IPS-NIHi7 (cell line): ENCODE measurements at regions not wholly inside any gene's neighbourhood (a gene's known extent, or its start where the extent isn't known, plus 50 kb on each side); places are given as distances from the start of the nearest gene placed in this dataset.
A peak's percentile ranks its signal among the peaks of the same experiment; 100 is the strongest.
"Not testable (repeated sequence)": the region's sequence is repeated elsewhere in the genome, so short reads cannot be mapped to it uniquely, and the experiment has no call there.

Experiments
- DNase-seq: peaks from one replicate; pipeline ENCODE4 v3.0.0; 2012; ENCODE audit warnings: mixed read lengths; ENCODE audit errors: extremely low spot score

DNA sequence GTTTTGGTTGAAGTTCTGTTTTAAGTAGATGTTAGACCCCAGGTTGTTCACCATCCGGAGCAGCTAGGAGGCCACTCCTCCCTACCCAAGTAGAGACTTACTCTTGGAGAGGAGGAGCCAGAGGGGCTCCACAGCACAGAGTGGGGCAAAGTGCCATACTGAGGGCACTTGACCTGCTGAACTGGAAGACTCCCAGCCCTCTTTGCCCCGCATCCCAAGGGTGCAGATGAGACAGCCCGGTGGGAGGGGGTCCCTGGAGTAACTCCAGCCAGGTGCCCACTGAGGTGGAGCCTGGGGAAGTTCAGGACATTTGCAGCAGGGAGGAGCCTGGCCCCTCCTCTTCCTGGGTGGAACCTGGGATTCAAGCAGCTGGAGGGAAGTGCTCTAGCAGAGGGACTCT lies 102.1 kb upstream of the GPR6 start:
- DNase-seq: no peak

DNA sequence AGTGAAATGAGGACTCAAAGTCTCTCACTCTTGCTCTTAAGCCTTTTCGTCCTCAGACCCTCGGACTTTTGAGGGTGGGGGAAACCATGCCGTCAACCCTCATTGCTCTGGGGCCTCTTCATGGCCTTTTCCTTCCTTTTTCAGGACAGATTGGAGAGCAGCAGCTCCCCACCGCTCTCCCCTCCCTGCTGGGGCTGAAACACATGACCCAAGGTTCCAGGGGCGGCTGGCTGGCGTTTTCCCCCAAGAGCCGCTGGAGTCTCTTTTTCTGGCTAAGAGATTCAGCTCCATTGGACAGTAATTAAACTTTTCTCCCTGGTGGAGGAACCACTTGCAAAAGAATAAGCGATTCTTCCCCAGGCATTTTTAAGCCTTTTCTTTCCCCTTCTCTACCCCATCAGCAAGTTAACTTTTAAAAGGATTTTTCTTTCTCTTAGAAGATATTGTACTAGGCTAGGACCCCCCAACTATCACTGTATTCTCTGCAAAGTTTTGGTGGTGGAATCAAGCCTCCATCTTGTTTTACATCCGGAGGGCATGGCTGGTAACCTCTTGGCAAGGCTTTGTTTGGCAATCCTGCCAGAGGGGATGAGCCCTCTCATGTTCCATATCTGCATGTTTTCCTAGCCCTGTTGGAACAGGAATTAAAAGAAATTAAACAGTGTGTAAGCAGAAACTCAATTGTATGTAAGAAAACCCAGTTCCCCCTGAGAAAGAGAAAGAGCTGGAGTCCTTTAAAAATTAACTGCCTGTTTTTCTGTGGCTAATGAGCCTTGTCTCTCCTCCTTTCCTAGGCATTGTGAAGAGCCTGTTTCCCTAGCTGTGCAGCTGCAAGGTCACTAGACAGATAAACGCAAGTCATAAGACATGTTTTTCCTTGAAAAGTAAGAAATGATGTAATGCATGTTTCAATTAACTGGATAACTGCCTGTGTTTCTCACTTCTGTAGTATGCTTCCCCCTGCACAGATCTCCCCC lies 100.8 kb upstream of the GPR6 start:
- DNase-seq: no peak

- DNase-seq: not testable (repeated sequence)
Measured at GRCh38 chr6:109878005-109878690, 100.0 kb upstream of the GPR6 start.

DNA sequence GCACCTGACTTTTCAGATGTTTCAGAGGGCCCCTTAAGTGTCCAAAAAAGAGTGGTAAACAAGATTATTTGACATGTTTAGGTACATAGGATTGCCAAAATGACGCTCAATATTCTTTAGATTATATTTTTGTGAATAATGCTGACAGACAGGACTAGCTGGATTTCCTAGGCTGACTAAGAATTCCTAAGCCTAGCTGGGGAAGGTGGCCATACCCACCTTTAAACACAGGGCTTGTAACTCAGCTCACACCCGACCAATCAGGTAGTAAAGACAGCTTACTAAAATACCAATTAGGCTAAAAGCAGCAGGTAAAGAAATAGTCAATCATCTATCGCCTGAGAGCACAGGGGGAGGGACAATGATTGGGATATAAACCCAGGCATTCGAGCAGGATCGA lies 99.0 kb upstream of the GPR6 start:
- not testable (repeated sequence) for DNase-seq

- DNase-seq: no peak
Measured at GRCh38 chr6:109879521-109879920, 98.6 kb upstream of the GPR6 start.

GRCh38 chr6:109881069-109881468 lies 97.0 kb upstream of the GPR6 start:
- DNase-seq: not testable (repeated sequence)

GRCh38 chr6:109881953-109882490 lies 96.1 kb upstream of the GPR6 start:
- DNase-seq: not testable (repeated sequence)

GRCh38 chr6:109891924-109892323 lies 86.2 kb upstream of the GPR6 start:
- DNase-seq: no peak

GRCh38 chr6:109892451-109893435 lies 85.4 kb upstream of the GPR6 start:
- peak; percentile 56 for DNase-seq

DNA sequence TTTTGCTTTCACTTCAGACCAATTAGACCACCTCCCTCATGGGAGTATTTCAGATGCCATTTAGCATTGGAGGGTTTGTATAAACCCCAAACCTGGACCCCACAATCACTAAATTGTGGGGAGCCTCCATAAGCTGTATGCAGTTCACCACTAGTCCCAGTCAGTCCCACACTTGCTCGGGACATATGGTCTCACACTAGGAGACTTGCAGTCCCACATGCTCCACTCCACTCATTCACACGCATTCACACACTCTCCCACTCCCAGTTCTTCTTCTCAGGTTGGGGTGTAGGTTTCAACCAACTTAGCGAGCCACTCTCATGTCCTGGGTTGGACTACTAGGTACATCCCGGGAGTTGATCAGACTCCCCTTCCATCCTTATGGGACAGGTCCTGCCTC lies 84.5 kb upstream of the GPR6 start:
- no peak for DNase-seq

DNA sequence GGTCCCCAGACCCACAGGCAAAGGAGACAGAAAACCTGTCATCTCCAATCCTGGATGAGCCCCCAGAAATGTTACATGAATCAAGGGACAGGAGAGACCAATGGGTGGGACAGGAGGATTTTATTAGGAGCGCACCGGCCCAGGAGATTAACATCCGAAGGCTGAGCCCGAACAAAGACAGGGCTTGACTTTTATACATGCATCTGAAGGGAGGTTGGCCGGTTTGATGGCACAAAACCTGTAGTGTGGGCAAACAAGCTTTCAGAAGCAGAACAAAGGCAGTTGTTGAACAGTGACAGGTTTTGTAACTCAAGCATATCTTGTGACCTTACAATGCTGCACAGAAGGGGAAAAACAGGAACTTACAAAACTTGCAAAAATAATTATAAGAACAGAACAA lies 83.9 kb upstream of the GPR6 start:
- no peak for DNase-seq

DNA sequence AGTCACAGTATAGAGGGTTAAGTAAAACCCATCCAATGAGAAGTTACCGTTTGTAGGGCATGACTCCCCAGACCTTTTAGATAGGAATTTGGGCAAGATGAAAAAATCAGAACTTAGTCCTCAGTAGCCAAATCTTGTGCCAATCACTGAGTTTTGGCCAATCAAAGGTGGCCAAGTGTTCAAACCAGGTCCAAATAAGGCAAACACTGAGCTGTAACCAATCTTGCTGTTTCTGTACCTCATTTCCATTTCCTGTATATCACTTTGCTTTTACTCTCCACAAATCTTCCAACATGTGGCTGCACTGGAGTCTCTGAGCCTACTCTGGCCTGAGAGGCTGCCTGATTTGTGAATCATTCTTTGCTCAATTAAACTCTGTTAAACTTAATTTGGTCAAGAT lies 81.8 kb upstream of the GPR6 start:
- no peak for DNase-seq

DNA sequence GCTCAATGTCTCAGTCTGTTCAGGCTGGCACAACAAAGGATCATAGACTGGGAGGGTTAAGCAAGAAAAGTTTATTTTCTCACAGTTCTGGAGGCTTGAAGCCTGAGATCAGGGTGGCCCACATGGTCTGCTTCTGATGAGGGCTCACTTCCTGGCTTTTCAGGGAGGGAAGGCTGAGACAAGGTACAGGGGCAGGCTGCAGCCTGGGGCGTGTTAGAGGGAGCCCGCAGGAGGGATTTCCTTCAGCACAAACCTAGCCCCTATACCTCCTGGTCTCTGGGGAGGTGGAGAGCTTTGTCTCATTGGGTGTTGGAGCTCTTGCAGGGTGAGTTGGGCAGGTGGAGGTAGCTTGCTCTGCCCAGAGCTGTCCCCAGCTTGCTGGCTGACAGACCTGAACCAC lies 81.1 kb upstream of the GPR6 start:
- DNase-seq: no peak

DNA sequence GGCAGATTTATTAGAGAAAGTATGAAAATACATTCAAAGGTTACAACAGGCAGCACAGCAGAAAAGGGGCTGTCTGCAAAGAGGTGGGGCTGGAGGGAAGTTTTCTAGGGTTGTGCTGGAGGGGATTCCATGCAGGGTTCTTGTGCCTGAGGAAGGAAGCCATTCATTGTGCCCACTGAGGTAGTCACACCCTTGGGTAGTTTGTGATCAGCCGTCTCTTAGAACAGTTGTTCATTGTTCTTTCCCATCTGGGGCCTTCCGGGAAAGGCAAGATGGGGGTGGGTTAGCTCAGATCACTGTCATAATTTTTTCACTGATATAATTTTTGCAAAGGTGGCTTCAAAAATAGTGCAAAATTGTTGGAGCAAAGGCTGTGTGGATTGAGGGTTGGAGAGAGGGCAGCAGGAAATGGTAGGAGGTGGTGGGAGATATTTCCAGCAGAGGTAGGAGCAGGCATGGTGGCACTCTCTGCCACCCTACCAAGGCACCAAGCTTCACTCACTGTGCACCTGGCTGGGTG lies 80.5 kb upstream of the GPR6 start:
- no peak for DNase-seq

DNA sequence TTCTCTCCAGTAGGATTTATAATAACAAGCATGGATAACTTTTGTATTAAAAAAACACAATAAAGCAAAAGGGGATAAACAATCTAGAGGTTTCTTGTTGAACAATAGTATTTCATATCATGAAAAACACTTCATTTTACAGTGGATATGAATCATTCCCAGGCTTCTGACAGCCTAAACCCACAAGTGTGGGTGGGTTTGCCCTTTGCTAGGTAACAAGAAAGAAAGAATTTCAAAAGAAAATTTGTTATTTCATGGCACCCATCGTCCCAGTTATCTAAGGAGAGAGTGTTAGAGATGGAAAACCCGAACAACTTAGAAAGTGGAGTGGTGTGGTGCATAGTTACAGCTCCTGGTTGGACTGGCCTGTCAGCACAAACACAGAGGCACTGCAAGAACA lies 76.1 kb upstream of the GPR6 start:
- DNase-seq: no peak

DNA sequence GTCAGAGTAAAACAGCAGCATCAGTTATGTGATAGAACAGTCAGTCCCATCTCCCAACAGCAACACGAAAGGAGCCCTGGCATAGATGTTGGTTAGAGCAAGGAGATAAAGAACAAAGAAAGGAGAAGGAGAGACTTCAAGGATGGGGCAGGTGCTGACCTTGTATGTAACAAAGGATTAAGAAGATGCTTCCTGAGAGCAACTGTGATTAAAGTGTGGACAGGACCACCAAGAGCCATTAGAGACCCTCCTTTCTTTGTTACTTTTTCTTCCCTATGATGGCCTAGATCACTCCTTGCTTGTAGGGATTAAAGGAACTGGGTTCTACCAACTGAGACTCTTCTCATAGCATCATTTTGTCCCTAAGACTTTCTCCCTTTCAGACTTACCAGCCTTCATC lies 75.2 kb upstream of the GPR6 start:
- DNase-seq: no peak

DNA sequence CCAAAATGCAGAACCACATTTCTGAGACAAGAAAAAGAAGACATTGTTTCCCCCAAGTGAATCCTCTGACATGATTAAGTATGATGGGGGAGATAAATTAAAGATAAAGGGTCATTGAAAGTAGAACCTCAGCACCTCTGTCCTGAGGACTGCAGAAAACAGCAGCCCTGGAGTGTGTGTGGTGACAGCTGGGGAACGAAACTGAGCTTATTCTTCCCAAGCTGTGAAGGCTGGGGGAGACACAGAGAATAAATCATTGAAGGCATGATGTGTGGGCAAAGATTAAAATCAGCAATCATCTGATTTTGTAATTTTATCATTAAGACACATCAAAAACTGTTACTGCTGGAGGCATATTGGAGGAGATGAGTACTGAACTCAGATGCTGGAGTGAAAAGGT lies 67.5 kb upstream of the GPR6 start:
- DNase-seq: no peak

GRCh38 chr6:109912118-109912517 lies 66.0 kb upstream of the GPR6 start:
- DNase-seq: no peak

DNA sequence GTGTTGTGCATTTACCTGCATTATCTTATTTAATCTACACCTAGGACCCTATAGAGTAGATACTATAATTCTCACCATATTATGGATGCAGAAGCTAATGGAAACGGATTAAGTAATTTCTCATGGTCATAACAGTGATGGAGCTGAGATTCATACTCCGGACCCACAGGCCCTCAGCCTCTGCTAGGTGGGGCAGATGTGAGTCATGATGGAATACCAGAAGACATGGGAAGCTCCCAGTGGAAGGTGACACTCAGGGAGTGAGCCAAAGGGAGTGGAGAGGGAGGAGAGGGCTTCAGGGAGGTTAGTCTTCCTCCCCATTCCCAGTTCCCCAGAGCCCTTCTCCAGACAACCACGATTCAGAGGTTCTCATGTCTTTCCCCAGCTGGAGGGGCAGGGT lies 65.2 kb upstream of the GPR6 start:
- DNase-seq: no peak

GRCh38 chr6:109915748-109916147 lies 62.4 kb upstream of the GPR6 start:
- DNase-seq: not testable (repeated sequence)

DNA sequence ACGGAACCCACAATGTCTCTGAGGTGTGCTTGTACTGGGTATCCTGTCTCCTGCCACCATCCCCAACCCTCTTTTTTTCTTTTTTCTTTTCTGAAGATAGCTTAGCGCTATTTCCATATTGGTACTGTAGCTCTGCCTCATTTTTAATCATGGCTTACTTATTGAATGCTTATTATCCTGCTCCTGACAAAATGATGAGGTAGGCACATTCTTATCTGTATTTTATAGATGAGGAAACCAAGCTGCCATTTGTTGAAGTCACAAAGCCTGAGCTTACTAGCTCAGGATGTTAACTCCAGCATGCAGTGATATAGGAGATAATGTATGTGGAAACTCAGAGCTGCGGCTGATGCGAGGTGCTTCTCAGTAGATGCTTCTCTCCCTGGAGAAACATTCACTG lies 61.4 kb upstream of the GPR6 start:
- DNase-seq: no peak
